ENCODE measurements at regions not wholly inside any gene's neighbourhood (a gene's known extent, or its start where the extent isn't known, plus 50 kb on each side); places are given as distances from the start of the nearest gene placed in this dataset.

- H3K27ac ChIP-seq: no peak overlapping the region
- WGBS, 2 donors: 80 to 82% methylated on average over 2 of the region's 2 CpGs
- TF ChIP-seq POLR2A (IDR thresholded peaks at IDR 0.05) (no peak), CTCF (IDR thresholded peaks at IDR 0.05) (no peak)
- H3K9me3 ChIP-seq: no peaks in the 10 kb centered on the region
- H3K4me1 ChIP-seq: no peaks in the 10 kb centered on the region
- intact Hi-C loops (cut with DNase I; ENCODE audit: low total_unique reads): no loop called here
- H3K4me3 ChIP-seq: no peak overlapping the region
- no peaks in the 10 kb centered on the region for H3K36me3 ChIP-seq (ENCODE audit: low read depth, missing control alignments)
- DNase-seq: no peak
- H3K27me3 ChIP-seq: no peaks in the 10 kb centered on the region
Observed at GRCh38 chr4:45701621-45702020, 422.2 kb downstream of the GABRG1 start.

GRCh38 chr4:45693746-45694145 is 430.1 kb downstream of the GABRG1 start:
- H3K36me3 ChIP-seq (ENCODE audit: low read depth, missing control alignments): no peaks in the 10 kb centered on the region
- intact Hi-C loops (cut with DNase I; ENCODE audit: low total_unique reads): no loop called here
- no peaks in the 10 kb centered on the region for H3K27me3 ChIP-seq
- H3K9me3 ChIP-seq: no peaks in the 10 kb centered on the region
- TF ChIP-seq CTCF (IDR thresholded peaks at IDR 0.05) (no peak), POLR2A (IDR thresholded peaks at IDR 0.05) (no peak)
- no peak overlapping the region for H3K27ac ChIP-seq
- peak; percentile 20 for DNase-seq
- H3K4me3 ChIP-seq: no peak overlapping the region
- no peaks in the 10 kb centered on the region for H3K4me1 ChIP-seq

- H3K27ac ChIP-seq: no peak overlapping the region
- H3K4me3 ChIP-seq: no peak overlapping the region
- TF ChIP-seq POLR2A (IDR thresholded peaks at IDR 0.05): no peak
- TF ChIP-seq CTCF (IDR thresholded peaks at IDR 0.05): no peak
- H3K27me3 ChIP-seq: no peaks in the 10 kb centered on the region
- DNase-seq: no peak
- H3K36me3 ChIP-seq (ENCODE audit: low read depth, missing control alignments): no peaks in the 10 kb centered on the region
- WGBS, 2 donors: 81% methylated on average over 4 of the region's 4 CpGs
- no peaks in the 10 kb centered on the region for H3K4me1 ChIP-seq
- H3K9me3 ChIP-seq: no peaks in the 10 kb centered on the region
- intact Hi-C loops (cut with DNase I; ENCODE audit: low total_unique reads): no loop called here
Observed at GRCh38 chr4:45692131-45692735, 431.6 kb downstream of the GABRG1 start.

- Histone ChIP-seq H3K27ac (no peak overlapping the region), H3K36me3 (ENCODE audit: low read depth, missing control alignments) (no peaks in the 10 kb centered on the region), H3K9me3 (no peaks in the 10 kb centered on the region), H3K4me3 (no peak overlapping the region), H3K27me3 (no peaks in the 10 kb centered on the region), H3K4me1 (no peaks in the 10 kb centered on the region)
- 36 to 37% methylated on average over 2 of the region's 2 CpGs for WGBS, 2 donors
- DNase-seq: no peak
- TF ChIP-seq CTCF (IDR thresholded peaks at IDR 0.05) (no peak), POLR2A (IDR thresholded peaks at IDR 0.05) (no peak)
- intact Hi-C loops (cut with DNase I; ENCODE audit: low total_unique reads): no loop called here
Observed at GRCh38 chr4:45688341-45688740, 435.5 kb downstream of the GABRG1 start.

GRCh38 chr4:45679411-45679810 is 444.4 kb downstream of the GABRG1 start:
- intact Hi-C loops (cut with DNase I; ENCODE audit: low total_unique reads): no loop called here
- DNase-seq: no peak
- 90% methylated on average over 2 of the region's 2 CpGs for WGBS, 2 donors
- TF ChIP-seq POLR2A (IDR thresholded peaks at IDR 0.05) (no peak), CTCF (IDR thresholded peaks at IDR 0.05) (no peak)
- H3K27ac ChIP-seq: no peak overlapping the region
- no peaks in the 10 kb centered on the region for H3K9me3 ChIP-seq
- no peaks in the 10 kb centered on the region for H3K27me3 ChIP-seq
- H3K4me1 ChIP-seq: no peaks in the 10 kb centered on the region
- no peak overlapping the region for H3K4me3 ChIP-seq
- H3K36me3 ChIP-seq (ENCODE audit: low read depth, missing control alignments): no peaks in the 10 kb centered on the region
